ENCODE measurements at regions not wholly inside any gene's neighbourhood (a gene's known extent, or its start where the extent isn't known, plus 50 kb on each side); places are given as distances from the start of the nearest gene placed in this dataset.
"Not testable (repeated sequence)": the region's sequence is repeated elsewhere in the genome, so short reads cannot be mapped to it uniquely, and the experiment has no call there.

- DNase-seq (ENCODE audit: low spot score) (peak; percentile 2), FAIRE-seq (no peak)
Measured at GRCh38 chr14:106652494-106652893, 1126.1 kb downstream of the TMEM121 start.

DNA sequence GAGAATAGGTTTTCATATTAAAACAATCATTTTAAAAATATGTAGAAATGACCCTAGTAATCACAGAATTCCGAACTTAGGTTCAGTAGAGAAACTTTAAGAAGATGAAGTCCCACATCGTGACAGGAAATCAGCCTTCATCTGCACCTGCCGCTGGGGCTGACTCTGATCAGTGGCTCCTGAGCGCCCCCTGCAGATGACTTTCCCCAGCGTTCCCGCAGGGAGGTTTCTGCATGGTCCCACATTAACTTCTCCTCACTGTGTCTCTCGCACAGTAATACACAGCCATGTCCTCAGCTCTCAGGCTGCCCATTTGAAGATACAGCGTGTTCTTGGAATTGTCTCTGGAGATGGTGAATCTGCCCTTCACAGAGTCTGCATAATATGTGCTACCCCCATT lies 1131.1 kb downstream of the TMEM121 start:
- DNase-seq (ENCODE audit: low spot score) (no peak), FAIRE-seq (no peak)

GRCh38 chr14:106658066-106658860 lies 1131.9 kb downstream of the TMEM121 start:
- DNase-seq (ENCODE audit: low spot score); FAIRE-seq: not testable (repeated sequence)

- DNase-seq (ENCODE audit: low spot score); FAIRE-seq: not testable (repeated sequence)
Measured at GRCh38 chr14:106661561-106661960, 1135.2 kb downstream of the TMEM121 start.

GRCh38 chr14:106662936-106663550 lies 1136.7 kb downstream of the TMEM121 start:
- FAIRE-seq: no peak
- DNase-seq (ENCODE audit: low spot score): no peak

DNA sequence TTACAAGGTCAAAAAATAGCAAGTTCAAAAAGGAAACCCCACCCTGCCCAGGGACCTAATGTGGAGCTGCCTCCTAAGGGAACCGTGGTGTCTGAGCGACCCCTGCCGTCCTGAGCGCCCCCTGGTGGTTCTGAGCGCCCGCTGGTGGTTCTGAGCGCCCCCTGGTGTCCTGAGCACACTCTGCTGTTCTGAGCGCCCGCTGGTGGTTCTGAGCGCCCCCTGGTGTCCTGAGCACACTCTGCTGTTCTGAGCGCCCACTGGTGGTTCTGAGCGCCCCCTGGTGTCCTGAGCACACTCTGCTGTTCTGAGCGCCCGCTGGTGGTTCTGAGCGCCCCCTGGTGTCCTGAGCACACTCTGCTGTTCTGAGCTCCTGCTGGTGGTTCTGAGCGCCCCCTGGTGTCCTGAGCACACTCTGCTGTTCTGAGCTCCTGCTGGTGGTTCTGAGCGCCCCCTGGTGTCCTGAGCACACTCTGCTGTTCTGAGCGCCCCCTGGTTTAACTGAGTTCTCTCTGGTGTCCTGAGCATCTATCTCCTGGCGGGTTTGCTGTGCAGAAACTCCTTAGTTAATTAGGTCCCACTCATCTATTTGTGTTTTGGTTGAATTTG lies 1137.5 kb downstream of the TMEM121 start:
- not testable (repeated sequence) for DNase-seq (ENCODE audit: low spot score); FAIRE-seq

DNA sequence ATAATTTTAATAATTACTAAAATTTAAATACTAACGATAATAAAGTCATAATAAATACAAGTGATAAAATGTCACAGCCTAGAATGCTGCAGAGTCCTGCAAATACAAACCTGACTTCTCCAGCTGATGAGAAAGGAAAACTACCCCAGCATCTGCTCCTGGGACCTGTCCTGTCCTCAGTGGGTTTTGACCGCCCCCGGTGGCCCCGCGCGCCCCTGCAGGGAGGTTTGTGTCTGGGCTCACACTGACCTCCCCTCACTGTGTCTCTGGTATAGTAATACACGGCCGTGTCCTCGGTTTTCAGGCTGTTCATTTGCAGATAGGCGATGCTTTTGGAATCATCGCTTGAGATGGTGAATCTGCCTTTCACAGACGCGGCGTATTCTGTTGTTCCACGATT lies 1139.4 kb downstream of the TMEM121 start:
- no peak for DNase-seq (ENCODE audit: low spot score)
- no peak for FAIRE-seq

GRCh38 chr14:106666341-106666740 lies 1140.0 kb downstream of the TMEM121 start:
- no peak for DNase-seq (ENCODE audit: low spot score)
- FAIRE-seq: no peak

DNA sequence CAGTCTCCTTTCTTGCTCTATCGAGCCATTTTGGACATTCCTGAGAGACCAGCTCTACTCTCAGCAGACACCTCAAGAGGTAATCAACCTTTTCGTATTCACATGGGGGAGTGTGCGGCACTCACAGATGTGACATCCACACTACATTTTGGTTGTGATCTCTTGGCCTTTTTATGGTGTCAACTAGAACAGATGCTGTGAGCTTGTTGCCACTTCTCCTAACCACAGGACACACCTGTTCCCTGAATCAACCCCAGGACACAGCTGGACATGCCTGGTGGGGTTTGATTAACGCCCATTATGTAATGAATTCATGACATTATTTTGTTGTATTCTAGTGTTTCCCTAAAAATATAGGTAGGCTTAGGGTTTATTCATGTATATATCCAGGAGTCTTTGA lies 1143.6 kb downstream of the TMEM121 start:
- no peak for FAIRE-seq
- DNase-seq (ENCODE audit: low spot score): no peak

- DNase-seq (ENCODE audit: low spot score); FAIRE-seq: not testable (repeated sequence)
Measured at GRCh38 chr14:106674093-106674492, 1147.7 kb downstream of the TMEM121 start.

DNA sequence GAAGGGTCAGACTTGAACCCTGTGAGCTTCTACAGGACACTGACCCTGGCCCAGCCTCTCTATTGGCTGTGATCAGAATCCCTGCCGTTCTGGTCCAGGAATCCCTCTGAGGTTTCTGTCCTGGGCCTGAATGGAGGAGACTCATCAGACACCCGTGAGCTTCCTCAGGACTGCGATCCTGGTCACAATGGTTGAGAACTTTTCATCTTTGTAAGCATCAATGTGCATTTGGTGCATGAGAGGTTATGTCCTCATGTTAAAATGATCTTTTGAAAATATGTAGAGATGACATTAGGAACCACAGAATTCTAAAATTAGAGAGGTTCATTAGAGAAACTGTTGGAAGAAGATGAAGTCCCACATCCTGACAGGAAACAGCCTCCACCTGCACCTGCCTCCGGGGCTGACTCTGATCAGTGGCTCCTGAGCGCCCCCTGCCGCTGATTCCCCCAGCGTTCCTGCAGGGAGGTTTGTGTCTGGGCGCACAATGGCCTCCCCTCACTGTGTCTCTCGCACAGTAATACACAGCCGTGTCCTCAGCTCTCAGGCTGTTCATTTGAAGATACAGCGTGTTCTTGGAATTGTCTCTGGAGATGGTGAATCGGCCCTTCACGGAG lies 1148.2 kb downstream of the TMEM121 start:
- FAIRE-seq; DNase-seq (ENCODE audit: low spot score): not testable (repeated sequence)

DNA sequence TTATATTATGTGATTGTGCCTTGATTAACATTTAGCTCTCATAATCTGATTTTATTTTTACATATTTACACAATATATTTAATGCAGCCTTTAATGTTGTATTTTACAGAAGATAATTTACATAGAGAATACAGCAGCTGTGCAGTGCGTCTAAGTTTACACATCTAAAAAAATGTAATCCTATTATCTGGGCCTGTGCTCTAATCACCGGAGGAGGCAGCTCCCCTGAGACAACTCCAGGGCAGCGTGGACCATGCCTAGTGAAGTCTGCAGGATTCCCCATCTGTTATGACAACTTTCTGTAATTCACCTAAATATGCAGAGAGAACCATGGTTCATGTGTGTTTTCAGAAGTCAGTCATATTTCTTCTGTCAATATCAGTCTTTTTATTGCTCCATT lies 1149.3 kb downstream of the TMEM121 start:
- DNase-seq (ENCODE audit: low spot score); FAIRE-seq: not testable (repeated sequence)

DNA sequence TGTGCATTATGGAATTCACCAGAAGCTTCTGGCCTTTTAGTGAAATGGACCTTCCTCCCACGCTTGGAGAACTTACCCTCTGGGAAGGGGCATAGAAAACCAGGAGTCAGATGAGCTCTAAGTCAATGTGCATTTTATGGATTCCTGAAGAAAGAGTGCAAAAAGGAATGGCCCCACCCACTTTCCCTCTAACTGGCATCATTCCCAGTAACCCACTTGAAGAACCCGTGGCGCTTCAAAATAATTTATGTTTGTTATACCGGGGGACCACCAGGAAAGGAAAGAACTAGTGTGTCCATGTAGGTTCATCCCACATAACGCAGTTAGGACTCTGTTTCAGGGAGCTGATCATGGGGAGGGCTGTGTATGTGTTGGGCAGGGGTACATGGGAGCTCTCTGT lies 1153.4 kb downstream of the TMEM121 start:
- no peak for DNase-seq (ENCODE audit: low spot score)
- no peak for FAIRE-seq

GRCh38 chr14:106681161-106681560 lies 1154.8 kb downstream of the TMEM121 start:
- DNase-seq (ENCODE audit: low spot score) (no peak), FAIRE-seq (no peak)

- no peak for FAIRE-seq
- no peak for DNase-seq (ENCODE audit: low spot score)
Measured at GRCh38 chr14:106681568-106681967, 1155.2 kb downstream of the TMEM121 start.

DNA sequence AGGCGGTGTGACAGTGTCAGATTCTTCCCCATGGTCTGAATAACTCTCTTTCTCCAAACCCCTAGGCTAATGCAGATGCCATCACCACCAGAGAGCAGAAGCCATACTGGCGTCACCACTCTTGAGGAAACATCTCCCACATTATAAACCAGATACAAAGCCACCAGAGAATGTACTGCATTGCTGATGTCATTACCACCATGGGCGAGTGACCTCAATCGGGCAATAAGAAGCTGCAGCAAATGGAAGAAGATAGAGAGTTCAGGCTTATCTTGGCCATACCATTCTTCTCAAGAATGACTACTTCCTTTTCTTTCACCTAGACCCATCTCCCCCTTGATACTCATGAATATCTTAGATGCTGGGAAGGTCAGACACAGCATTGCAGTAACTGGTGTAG lies 1157.2 kb downstream of the TMEM121 start:
- FAIRE-seq (no peak), DNase-seq (ENCODE audit: low spot score) (no peak)

GRCh38 chr14:106686533-106686932 lies 1160.2 kb downstream of the TMEM121 start:
- FAIRE-seq: no peak

GRCh38 chr14:106690333-106690891 lies 1164.0 kb downstream of the TMEM121 start:
- no peak for FAIRE-seq
- DNase-seq (ENCODE audit: low spot score): no peak

More at GRCh38 chr14:106686533-106686932, 1160.2 kb downstream of the TMEM121 start:
- DNase-seq (ENCODE audit: low spot score): no peak

DNA sequence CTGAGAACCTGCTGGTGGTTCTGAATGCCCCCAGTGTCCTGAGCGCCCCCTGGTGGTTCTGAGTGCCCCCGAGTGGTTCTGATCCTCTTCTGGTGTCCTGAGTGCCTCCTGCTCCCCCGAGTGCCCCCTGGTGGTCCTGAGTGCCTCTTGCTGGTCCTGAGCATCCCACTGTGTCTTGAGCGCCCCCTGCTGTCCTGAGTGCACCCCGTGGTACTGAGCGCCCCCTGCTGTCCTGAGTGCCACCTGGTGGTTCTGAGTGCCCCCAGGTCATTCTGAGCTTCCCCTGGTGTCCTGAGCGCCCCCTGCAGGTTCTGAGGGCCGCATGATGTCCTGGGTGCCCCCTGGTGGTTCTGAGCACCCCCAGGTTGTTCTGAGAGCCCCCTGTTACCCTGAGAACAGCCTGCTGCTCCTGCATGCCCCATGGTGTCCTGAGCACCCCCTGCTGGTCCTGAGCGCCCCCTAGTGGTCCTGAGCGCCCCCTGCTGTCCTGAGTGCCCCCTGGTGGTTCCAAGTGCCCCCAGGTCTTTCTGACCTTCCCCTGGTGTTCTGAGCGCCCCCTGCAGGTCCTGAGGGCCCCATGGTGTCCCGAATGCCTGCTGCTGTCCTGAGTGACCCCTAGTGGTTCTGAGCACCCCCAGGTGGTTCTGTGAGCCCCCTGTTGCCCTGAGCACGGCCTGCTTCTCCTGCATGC lies 1165.4 kb downstream of the TMEM121 start:
- DNase-seq (ENCODE audit: low spot score) (no peak), FAIRE-seq (no peak)

GRCh38 chr14:106694638-106695393 lies 1168.4 kb downstream of the TMEM121 start:
- no peak for FAIRE-seq
- no peak for DNase-seq (ENCODE audit: low spot score)

All from urothelium cell line (cell line).